Stimulated activated CD4-positive, alpha-beta T cell treated with anti-CD3 and anti-CD28 coated beads, TNF-alpha, amount 100 ng/mL, for 48 hours (primary cell): ENCODE measurements at regions not wholly inside any gene's neighbourhood (a gene's known extent, or its start where the extent isn't known, plus 50 kb on each side); places are given as distances from the start of the nearest gene placed in this dataset.

Experiments used
- DNase-seq, 3 donors: peaks; one replicate each; pipeline ENCODE4 v3.0.0-alpha.2; 2020; ENCODE audit warnings: low read depth in 3 of 3

DNA sequence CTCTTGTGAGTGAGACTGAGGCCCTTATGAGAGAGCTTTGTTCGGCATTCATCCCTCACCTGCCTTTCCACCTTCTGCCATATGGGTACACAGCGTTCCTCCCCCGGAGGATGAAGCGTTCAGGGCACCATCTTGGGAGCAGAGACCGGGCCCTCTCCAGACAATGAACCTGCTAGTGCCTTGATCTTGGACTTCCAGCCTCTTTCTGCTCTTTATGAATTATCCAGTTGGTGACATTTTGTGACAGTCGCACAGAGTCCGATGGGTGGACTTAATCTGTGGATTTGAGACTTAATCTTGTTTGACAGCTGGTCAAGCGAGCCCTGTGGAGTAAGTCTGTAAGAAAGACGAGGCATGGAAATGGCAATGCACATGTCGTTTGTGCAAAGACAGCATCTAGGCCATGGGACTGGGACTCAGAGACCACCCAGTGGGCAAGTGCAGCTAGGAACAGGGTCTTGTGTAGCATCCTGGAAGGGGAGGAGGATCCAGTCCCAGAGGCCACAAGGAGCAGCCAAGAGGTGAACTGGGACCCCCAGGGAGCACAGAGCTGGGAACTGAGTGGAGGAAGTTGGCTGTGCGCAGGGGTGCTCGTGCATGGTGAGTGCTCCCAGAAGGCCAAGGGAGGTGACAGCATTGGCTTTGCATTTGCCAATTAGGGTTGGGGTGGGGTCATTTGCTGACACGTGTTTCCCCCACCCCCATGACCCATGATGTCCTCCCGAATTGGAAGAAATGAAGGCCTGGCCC lies 69.5 kb upstream of the HDAC4 start:
- DNase-seq = no peak

DNA sequence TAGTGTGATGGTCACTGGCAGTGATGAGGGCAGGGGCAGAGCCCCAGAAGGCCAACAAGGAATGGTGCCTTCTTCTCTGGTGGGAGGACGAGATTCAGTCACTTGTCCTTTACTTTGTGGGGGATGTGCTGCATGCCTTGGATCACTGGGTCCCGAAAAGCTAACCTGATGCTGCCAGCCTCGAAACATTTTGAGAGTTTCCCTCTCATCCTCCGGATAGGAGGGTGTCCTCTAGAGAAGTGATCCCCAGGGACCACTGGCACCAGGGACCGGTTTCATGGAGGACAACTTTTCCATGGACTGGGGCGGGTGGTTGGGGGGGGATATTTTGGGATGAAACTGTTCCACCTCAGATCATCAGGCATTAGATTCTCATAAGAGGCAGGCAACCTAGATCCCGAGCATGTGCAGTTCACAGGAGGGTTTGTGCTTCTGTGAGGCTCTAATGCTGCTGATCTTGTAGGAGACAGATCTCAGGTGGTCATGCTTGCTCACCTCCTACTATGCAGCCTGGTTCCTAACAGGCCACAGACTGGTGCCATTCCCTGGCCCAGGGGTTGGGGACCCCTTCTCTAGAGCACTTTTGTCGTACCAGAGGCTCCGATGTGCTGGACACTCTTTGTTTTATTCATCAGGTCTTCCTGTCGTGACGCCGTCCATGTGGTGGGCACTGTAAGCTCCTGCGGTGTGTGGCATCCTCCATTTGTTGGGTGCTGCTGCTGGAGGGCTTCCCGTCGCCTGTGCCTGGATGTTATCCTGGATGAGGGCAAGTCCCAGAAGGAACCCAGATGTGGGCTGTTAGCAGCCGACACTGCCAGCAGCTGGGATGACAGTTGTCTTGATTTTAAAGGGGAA lies 68.5 kb upstream of the HDAC4 start:
- no peak for DNase-seq

DNA sequence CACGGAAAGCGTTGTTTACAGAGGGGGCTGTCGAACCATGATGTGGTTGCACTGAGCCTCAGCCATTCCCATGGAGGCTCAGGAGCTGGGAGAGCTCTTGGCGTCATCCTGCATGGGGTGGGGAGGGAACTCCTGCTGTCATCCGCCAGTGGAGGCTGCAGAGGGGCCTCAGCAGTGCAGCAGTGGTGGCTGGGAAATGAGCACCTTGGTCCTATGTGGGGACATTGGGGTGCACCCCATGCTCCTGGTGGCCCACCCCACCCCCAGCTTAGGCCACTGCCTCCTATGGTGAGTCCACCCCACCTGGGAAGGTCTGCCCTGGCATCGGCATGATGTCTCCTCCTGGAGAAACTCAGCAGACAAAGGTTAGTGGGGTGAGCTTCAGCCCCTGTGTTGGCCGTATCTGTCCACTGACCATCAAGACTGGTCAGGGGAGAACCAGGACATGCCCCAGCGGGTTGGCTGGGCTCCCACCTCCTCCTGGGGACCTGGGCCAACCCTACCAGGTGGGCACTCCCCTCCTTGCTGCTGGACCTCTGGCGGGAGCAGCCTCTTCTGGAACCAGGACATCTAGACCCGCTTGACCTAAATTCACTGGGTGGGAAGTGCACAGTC lies 67.8 kb upstream of the HDAC4 start:
- no peak for DNase-seq

DNA sequence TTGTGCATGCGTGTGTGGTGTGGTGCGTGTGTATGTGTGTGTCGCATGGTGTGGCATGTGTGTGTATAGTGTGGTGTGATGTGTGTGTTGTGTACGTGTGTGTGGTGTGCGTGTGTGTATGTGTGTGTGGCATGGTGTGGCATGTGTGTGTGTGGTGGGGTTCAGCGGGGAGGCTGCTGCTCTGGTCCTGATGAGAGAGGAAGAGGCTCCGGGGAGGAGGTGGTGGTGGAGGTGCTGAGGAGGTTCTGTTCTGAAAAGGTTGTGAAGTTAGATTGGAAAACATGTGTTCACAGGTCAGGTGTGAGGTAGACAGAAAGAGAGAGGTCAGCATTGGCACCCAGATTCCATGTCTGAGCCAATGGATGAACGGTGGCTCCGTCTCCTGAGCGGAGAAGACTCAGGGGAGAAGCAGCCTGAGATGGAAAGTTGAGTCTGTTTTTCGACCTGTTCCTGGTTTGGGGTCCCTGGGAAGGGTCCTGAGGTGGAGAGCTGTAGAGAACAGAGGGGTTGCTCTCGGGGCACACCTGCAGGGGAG lies 67.2 kb upstream of the HDAC4 start:
- DNase-seq = no peak

DNA sequence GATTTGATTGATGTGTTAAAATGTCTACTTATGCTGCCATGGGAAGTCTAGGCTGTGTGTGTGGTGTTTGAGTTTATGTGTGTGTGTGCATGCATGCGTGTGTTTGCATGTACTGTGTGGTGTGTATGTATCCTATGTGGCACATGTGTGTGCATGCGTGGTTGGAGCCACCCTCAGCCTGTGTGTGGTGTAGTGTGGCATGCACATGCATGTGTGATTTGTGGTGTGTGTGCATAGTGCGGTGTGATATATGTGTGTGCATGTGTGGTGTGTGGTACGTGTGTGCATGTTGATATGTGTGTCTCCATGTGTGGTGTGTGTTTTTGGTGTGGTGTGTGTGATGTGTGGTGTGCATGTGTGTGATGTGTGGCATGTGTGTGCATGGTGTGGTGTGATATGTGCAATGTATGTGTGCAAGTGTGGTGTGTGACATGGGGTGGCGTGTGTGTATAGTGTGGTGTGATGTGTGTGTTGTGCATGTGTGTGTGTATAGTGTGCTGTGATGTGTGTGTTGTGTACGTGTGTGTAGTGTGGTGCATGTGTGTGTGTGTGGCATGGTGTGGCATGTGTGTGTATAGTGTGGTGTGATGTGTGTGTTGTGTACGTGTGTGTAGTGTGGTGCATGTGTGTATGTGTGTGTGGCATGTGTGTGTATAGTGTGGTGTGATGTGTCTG lies 66.6 kb upstream of the HDAC4 start:
- no peak for DNase-seq

DNA sequence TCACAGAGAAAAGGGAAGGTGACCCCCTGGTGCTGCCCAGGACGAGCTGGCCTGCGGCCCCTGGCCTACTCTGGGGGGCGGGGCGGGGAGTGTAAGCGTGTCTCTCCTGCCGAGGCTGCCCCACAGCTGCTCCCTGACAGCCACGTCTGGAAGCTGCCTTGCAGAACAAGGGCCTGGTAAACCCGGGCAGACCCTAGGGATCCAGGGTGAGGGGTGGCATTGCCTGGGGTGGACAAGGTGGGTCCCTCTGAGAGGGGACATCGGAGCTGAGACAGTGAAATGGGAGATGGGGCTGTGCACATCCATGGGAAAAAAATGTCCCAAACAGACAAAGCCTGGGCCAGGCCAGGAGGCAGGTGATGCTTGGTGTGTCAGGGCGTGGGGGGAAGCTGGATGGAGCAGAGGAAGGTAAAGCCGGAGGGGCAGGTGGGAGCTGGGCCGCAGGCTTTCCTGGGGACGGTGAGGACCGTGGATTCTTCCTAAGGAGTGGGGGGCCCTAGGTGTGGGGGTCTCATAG lies 66.0 kb upstream of the HDAC4 start:
- DNase-seq = no peak

DNA sequence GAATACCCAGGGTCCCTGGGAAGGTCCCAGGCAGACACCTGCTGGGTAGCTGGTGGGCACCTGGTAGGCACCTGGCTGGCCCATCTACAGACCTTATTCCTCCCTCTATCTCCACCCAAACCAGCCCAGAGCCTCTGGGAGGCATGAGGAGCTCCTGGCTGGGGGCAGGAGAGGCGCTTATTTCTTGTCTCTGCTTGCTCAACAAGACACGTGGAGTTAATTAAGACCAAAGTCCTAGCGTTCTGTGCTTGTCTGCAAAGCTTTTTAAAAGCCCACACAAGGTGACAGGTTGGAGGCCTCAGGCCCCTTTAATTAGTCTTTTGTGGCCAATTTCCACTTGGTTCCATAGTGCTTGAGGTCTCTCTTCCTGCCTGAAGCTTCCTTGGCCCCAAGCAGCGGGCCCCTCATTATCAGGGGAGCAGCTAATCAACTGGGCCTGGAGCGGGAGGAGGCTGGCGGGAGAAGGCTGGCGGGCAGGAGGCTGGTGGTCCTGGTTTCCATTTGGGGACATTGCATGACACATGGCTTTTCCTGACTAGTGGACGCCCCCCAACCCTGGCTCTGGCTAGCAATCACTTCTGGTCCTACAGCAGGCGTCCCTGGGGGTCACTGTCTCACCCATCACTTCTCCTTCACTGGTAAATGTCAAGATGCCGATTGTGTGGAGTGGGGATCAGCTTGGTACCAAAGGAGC lies 65.4 kb upstream of the HDAC4 start:
- DNase-seq = no peak

DNA sequence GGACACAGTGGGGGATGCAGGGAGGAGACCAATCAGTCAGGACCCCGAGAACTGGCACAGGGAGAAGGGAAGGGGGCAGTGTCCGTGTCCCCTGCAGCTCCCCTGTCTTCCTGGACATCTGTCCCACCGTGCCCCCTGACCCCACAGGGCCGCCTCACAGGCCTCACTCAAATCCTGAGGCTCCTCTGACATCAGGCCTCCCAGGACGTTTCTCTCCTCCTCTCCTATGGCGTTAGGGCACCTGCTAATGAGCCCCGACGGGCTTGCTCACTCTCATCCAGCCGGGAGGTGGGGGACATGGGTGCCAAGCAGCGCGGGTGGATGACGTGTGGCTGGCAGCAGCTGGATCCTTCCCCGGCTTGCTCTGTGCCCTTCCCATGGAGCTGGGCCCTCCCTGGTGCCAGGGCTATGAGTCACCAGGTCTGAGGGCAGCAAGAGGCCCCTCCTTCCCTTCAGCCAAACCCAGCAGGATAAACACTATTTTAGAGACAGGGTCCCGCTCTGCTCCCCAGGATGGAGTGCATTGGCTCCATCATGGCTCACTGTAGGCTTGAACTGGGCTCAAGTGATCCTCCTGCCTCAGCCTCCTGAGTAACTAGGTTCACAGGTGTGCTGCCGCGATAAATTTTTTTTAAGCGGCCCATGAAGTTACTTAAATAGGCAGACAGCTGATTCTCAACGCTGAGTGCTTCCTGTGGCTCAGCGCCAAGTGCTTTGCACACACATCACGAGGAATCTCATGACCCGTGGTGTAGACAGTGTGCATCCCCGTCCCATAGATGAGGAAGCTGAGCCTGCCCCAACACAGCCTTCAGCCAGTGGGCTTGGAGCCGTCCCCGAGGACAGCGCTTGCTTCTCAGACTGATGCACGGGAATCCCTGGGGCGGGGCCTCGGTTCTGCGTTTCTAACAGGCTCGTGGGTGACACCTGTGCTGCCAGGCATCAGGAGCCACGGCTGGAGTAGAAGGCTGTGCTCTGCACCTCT lies 64.5 kb upstream of the HDAC4 start:
- DNase-seq = no peak

DNA sequence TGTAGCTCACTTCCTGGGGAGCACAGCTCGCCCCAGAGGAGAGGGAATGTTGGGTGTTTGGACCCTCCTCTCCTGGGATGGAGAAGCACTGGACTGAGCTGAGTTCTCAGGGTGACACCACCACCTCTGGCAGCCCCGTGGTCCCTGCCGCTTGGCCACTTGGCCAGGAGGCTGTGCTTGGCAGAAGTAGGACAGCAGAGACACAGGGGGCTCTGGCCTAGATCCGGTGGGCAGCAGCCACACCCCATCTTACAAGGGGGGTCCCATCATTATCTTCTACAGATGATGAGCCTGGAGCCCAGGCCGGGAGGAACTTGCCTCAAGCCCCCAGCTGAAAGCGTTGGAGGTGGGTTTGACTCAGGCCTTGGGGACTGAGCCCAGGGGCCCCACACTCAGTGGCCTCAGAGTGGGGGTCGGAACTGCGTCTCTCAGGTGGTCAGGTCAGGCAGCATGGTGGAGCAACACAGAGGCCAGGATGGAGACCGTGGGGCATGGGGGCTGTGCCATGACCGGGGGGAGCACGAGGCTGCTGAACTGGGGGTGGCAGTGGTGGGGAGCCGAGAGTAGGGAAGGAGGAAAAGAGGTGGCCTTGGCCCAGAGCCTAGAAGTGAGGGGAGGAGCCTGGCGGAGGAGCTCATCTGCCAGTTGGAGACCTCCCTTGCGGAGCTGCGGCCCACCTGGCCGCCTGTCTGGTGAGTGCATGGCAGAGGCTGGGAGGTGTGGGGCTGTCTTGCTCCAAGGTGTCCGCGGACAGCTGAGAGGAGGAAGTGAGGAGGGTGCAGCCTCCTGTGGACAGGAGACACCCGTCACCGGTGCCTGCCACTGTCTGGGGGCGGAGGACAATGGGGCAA lies 63.6 kb upstream of the HDAC4 start:
- DNase-seq = no peak

DNA sequence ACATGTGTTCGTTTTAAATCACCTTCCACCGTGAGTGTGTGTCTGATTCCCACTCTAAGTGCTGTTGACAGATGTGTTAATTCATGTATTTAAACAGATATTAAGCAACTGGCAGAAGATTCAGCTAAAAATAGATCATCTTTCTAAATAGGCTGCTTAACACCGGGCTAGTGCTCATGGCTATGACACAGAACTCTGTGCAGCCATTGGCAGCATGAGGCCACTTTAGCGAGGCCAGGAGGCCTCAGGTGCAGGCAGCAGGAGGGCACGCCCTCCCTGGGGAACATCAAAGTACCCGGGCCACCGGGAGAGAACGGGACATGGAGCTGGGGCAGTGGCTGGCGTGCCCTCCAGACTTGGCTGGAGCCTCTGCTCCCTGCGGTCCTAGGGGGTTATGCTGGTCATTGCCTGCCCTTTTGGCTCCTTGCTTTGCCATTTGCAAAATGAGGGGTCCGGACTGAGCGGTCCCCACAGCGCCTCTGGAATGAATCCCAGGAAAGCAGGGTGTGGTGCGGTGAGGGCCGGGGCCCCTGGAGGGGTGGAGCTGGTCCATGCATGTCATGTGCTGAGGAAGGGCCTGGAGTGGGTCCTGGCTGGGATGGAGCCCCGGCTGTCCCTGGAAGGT lies 62.8 kb upstream of the HDAC4 start:
- DNase-seq = no peak

DNA sequence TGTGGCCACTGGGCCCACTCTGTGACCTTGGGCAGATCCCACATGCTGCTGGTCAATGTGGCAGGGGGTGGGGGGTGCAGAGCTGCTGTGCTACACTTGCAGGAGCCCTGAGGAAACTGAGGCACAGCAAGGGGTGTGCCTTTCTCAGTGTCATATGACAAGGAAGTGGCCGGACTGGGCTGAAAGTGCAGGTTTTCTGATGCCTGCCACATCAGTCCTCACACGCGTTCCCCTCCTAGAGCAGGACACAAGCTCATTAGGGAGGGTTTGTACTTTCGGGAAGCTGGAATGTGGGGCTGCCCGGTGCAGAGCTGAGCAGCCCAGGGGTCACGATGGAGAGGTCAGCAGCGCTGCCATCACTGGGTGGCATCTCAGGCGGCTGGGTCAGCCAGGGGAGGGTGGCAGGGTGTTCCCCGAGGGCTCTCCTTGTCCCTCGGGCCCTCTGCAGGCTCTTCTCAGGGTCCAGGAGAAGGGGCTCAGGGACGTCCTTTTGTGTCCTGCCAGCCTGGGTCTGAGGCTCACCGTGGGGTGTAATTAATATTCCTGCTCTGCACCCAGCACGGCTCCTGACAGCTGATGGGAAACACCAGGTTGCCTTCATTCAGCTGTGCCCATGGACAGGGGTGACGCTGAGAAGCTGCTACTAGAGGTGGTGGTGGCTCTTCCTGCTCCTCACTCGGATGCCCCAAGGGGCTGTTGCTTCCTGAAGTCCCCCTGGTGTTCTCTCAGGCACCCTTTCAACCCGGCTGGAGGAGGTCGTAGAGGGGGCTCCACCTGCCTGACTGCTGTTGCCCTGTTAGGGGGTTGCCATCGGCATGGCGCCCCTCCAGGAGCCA lies 62.1 kb upstream of the HDAC4 start:
- DNase-seq = no peak

DNA sequence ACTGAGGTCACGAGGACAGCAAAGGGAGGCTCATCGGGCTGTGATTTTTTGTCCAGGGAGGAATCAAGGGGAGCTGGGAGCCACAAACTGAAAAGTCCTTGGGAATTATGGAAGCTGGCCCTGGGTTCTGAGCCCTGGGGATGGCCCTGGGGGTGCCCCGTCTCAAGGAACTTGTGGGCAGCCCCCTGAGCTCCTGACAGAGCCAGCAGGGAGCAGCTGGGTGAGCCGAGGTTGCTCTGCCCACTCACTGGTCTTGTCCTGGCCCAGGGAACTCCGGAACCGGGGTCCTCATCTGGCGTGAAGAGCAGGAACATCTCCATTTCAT lies 61.3 kb upstream of the HDAC4 start:
- DNase-seq = no peak

DNA sequence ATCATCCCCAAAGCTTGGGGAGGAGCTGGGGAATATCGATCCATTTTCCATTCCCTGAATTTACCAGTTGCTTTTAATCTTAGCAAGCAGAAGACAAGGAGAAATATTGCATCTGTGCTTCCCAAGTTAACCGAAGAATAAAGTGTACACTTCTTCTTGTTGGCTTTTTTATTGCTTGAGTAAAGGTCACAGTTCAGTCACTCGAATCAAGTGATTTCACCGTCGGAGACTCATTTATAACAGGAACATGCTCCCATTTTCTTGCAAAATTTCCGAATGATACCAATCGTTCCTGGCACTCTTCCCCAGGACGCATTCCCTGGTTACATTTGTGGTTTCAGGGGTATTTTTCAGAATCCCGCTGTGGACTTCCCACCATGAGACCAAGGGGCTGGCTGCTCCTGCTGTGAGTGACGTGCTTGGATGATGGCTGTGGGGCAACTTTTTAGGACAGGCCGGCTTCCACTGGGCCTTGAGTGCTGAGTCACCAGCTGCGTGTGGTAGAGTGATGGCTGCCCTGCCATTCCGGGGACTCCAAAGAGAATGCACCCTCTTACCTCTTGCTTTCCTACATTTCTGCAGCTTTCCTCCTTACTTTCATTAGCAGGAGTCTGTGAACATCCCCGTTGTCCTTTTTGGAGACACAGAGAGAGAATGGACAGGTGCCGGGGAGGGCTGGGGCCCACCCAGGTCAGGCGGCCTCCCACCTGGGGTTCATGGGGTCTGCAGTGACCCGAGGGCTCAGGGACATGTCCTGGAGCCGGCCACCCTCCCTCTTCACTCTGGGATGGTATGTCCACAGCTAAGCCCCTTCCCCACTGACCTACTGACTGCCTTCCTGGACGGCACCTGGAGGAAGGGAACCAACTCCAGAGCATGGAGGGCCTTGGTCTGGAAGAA lies 60.7 kb upstream of the HDAC4 start:
- no peak for DNase-seq

DNA sequence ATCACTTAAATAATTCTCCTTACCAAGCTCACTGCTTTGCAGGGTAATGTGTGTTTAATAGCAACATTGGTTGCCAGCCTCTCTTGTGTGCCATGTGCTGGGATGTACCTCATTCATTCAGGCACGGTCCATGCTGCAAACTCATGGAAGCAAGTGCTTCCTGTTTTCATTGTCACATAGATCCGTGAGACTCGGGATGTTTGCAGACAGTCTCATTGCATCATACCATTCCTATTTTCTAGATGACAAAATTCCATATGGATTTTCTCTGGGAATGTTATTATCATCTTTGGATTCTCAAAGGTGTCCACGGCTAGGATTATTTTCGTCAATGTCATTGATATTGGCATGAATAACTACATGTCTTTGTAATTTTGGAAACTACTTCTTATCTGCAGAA lies 60.0 kb upstream of the HDAC4 start:
- no peak for DNase-seq

DNA sequence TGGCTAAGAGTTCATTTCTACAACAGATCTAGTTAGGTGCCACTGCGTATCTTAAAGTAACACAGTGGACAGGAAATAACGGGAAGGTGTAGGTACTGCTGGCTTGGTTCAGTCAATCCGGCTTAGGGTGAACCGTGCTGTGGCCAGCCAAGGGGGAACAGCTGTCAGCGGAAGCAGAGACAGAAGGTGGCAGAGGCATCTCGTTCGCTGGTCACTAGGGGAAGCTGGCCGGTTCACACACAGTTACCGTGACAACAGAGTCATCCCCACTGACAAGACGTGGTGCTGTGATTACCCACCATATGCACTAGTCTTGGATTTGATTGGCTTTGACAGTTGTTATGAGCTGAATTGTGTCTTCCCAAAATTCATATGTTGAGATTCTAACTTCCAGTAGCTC lies 58.8 kb upstream of the HDAC4 start:
- no peak for DNase-seq

DNA sequence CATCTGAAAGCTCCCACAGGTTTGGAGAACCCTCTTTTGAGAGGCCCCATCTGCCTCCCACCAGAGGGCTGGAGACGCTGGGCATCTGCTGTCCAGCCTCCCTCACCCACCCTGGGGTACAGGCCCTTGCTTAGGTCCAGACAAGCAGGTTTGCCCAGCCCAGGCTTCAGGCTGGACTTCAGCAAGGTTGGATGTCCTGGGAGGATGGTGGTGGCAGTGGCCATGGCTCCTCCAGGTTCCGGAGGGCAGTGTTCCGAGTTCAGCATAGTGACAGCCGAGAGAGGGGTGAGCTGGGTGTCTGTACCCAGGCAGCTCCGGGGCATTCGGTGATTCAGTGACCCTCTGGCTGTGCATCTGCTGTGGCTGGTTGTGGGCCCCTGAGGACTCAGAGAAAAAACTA lies 58.2 kb upstream of the HDAC4 start:
- no peak for DNase-seq
